Activated CD4-positive, alpha-beta memory T cell treated with anti-CD3 and anti-CD28 coated beads, Interleukin-2, amount 10 ng/mL, durations not matched to agents 7 days and 5 days (primary cell): ENCODE measurements at regions not wholly inside any gene's neighbourhood (a gene's known extent, or its start where the extent isn't known, plus 50 kb on each side); places are given as distances from the start of the nearest gene placed in this dataset.

ENCODE experiments used
- CTCF ChIA-PET: fragments of 350-600 bp; sonication (Branson Sonifier 250); formaldehyde crosslinking; loops from one replicate; lab custom pipeline; 2021; ENCODE audit warnings: antibody characterized with exemption, inconsistent platforms; lab: Charles Lee
- POLR2A ChIA-PET: fragments of 350-600 bp; sonication (Branson Sonifier 250); formaldehyde crosslinking; loops from one replicate; lab custom pipeline; 2021; ENCODE audit warnings: antibody characterized with exemption; lab: Charles Lee
- DNase-seq: peaks from one replicate; pipeline ENCODE4 v3.0.0-alpha.2; 2020
- H3K27ac Mint-ChIP-seq: one replicate; pipeline ENCODE4 v1.8.0; 2021; ENCODE audit warnings: mild to moderate bottlenecking, mixed read lengths
- H3K27me3 Mint-ChIP-seq: one replicate; pipeline ENCODE4 v1.8.0; 2021; ENCODE audit warnings: mixed read lengths
- H3K36me3 Mint-ChIP-seq: one replicate; pipeline ENCODE4 v1.8.0; 2021; ENCODE audit warnings: low read depth, mixed read lengths
- H3K4me1 Mint-ChIP-seq: one replicate; pipeline ENCODE4 v1.8.0; 2021; ENCODE audit warnings: mixed read lengths
- H3K4me3 Mint-ChIP-seq: one replicate; pipeline ENCODE4 v1.8.0; 2021; ENCODE audit warnings: mild to moderate bottlenecking, mixed read lengths
- H3K9me3 Mint-ChIP-seq: one replicate; pipeline ENCODE4 v1.8.0; 2021; ENCODE audit warnings: mixed read lengths

DNA sequence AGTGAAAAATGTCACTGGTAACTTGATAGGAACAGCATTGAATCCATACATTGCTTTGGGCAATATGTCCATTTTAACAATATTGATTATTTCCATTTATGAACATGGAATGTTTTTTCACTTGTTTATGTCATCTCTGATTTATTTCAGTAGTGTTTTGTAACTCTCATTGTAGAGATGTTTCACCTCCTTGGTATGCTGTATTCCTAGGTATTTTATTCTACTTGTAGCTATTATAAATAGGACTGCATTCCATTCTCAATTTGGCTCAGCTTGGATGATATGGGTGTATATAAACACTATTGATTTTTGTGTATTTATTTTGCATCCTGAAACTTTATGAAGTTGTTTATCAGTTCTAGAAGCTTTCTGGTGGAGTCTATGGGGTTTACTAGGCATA lies 730.3 kb downstream of the DOK5 start:
- no peak for DNase-seq
- Mint-ChIP-seq H3K4me3 (no peak overlapping the region), H3K4me1 (no peaks in the 10 kb centered on the region), H3K9me3 (peaks cover 6% of the 10 kb centered on the region), H3K36me3 (no peaks in the 10 kb centered on the region), H3K27me3 (no peaks in the 10 kb centered on the region), H3K27ac (no peak overlapping the region)
- ChIA-PET CTCF (no interaction called here), POLR2A (no interaction called here)

DNA sequence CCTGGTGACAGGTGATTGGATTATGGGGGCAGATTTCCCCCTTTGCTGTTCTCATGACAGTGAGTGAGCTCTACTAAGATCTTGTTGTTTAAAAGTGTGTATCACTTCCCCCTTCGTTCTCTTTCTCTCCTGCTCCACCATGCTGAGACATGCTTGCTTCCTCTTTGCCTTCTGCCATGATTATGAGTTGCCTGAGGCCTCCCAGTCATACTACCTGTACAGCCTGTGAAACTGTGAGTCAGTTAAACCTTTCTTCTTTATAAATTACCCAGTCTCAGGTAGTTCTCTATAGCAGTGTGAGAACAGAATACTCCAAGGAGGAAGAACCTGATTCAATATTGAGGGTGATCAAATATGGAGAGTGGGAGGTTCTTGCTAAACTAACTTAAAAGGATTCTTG lies 724.9 kb downstream of the DOK5 start:
- ChIA-PET CTCF (no interaction called here), POLR2A (no interaction called here)
- DNase-seq, result no peak
- H3K27me3 Mint-ChIP-seq, result no peaks in the 10 kb centered on the region
- H3K9me3 Mint-ChIP-seq, result peaks cover 7% of the 10 kb centered on the region
- no peaks in the 10 kb centered on the region for H3K36me3 Mint-ChIP-seq
- H3K4me1 Mint-ChIP-seq, result no peaks in the 10 kb centered on the region
- no peak overlapping the region for H3K4me3 Mint-ChIP-seq
- H3K27ac Mint-ChIP-seq, result no peak overlapping the region

DNA sequence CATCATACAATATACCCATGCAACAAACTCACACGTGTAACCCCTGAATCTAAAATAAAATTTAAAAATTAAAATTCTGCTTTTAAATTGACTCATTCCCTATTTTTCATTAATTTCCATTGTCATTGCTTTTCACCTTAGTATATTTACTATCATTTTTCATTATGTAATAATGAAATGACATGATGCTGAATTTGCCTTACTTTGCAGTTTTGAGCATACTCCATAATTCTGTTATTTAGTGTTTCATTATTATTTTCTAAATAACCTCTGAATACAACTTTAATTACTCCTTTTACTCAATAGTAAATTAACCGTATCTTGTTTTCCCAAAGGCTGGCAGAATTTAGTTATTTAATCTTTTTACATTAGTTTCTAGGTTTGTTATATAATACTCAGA lies 719.6 kb downstream of the DOK5 start:
- Mint-ChIP-seq H3K27me3 (no peaks in the 10 kb centered on the region), H3K36me3 (no peaks in the 10 kb centered on the region), H3K9me3 (peaks cover 13% of the 10 kb centered on the region), H3K4me3 (no peak overlapping the region), H3K27ac (no peak overlapping the region), H3K4me1 (no peaks in the 10 kb centered on the region)
- DNase-seq, result no peak
- POLR2A ChIA-PET, result no interaction called here
- CTCF ChIA-PET, result no interaction called here

DNA sequence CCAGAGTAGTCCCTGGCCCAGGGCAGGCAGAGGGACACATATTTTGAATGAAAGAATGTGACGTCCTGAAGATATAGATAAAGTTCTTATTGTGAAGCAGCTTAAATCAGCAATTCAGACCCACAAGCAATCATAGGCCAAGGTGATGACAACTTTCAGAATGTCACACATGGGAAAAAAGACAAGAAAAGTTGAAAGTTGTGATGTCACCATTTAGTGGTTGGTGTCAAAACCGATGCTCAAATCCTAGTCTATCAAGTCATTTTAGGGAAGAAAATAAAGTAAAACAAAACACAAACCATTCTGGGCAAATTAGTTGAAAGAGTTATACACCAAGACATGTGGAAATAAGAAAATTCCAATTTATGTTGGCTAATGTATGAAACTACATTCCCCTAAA lies 710.8 kb downstream of the DOK5 start:
- Mint-ChIP-seq H3K27me3 (no peaks in the 10 kb centered on the region), H3K36me3 (no peaks in the 10 kb centered on the region), H3K27ac (no peak overlapping the region), H3K9me3 (peaks cover 30% of the 10 kb centered on the region), H3K4me3 (no peak overlapping the region), H3K4me1 (no peaks in the 10 kb centered on the region)
- CTCF ChIA-PET, result no interaction called here
- DNase-seq, result no peak
- POLR2A ChIA-PET, result no interaction called here

DNA sequence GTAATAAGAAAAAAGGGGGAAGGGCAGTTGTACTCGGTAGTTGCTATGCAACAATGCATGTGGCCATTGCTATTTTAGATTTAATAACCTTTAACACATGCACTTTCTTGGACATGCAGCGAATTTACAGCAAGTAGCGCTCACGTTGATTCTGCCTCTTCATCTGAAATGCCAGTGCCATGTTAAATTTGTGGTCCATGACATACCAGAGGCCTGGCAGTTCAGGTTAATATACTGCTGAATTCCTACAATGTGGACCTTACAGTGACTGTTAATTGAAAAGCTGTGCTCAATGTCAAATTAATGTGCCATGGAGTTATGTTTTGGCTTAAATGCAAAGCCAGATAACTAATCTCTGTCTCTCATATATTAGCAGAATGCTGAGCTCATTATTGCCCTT lies 699.7 kb downstream of the DOK5 start:
- POLR2A ChIA-PET, result no interaction called here
- Mint-ChIP-seq H3K4me1 (no peaks in the 10 kb centered on the region), H3K4me3 (no peak overlapping the region), H3K36me3 (no peaks in the 10 kb centered on the region), H3K9me3 (peaks cover 10% of the 10 kb centered on the region), H3K27ac (no peak overlapping the region), H3K27me3 (no peaks in the 10 kb centered on the region)
- DNase-seq, result no peak
- CTCF ChIA-PET, result no interaction called here

DNA sequence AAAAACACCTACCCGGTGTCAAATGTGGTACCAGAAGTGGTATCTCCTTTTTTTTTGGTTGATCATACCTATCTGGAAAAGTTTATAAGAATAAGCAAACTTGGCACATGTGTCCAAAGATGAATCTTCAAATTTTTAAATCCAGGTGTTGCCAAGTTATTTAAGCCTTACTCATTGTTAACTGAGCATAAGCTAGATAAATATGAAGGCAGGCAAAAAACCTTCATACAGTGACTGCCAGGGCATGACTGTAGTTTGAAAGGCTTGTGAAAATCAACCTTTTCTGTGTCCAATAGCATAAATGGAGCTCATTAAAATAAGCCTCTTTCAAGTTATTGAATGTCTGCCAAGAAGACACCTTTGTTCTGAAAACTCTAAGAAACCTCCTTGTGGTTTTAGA lies 699.2 kb downstream of the DOK5 start:
- ChIA-PET POLR2A (no interaction called here), CTCF (no interaction called here)
- H3K4me1 Mint-ChIP-seq, result no peaks in the 10 kb centered on the region
- H3K36me3 Mint-ChIP-seq, result no peaks in the 10 kb centered on the region
- H3K27ac Mint-ChIP-seq, result no peak overlapping the region
- H3K27me3 Mint-ChIP-seq, result no peaks in the 10 kb centered on the region
- no peak for DNase-seq
- H3K9me3 Mint-ChIP-seq, result peaks cover 10% of the 10 kb centered on the region
- no peak overlapping the region for H3K4me3 Mint-ChIP-seq

DNA sequence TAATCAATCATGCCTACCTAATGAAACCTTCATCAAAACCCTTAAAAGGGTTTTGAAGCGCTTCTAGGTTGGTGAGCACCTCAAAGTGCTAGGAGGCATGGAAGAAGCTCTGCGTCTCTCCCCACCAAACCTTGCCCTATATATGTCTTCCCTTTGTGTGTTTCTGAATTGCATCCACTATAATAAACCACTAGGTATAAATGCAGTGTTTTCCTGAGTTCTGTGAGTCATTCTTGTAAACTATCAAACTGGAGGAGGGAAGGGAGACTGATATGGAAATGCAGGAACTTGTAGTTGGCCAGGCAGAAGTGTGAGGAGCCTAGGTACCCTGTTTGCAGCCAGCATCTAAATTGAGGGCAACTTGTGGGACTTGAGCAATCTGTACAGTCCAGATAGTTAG lies 698.8 kb downstream of the DOK5 start:
- CTCF ChIA-PET, result no interaction called here
- no peak for DNase-seq
- no peaks in the 10 kb centered on the region for H3K36me3 Mint-ChIP-seq
- H3K9me3 Mint-ChIP-seq, result peaks cover 10% of the 10 kb centered on the region
- H3K27ac Mint-ChIP-seq, result no peak overlapping the region
- H3K4me3 Mint-ChIP-seq, result no peak overlapping the region
- no peaks in the 10 kb centered on the region for H3K27me3 Mint-ChIP-seq
- H3K4me1 Mint-ChIP-seq, result no peaks in the 10 kb centered on the region
- POLR2A ChIA-PET, result no interaction called here

DNA sequence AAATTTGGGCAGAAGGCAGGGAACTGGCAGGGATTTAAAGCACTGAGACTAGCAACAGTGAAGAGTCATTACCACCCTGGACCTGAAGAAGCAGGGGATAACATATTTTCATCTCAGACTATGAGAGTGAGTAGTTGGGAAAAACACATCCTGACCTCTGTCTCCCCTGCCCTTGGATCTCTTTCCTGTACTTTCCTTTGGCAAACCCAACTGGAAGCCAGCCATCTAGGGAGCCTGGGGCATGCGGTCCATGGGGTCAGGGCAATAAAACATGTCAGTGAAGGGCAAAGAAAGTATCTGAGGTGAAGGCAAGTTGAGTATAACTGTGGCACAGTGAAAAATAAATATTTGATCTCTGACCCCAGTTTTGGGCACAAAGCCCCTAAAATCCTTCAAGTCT lies 698.2 kb downstream of the DOK5 start:
- CTCF ChIA-PET, result no interaction called here
- H3K4me3 Mint-ChIP-seq, result no peak overlapping the region
- H3K27me3 Mint-ChIP-seq, result no peaks in the 10 kb centered on the region
- peaks cover 10% of the 10 kb centered on the region for H3K9me3 Mint-ChIP-seq
- H3K27ac Mint-ChIP-seq, result no peak overlapping the region
- H3K4me1 Mint-ChIP-seq, result no peaks in the 10 kb centered on the region
- no peaks in the 10 kb centered on the region for H3K36me3 Mint-ChIP-seq
- POLR2A ChIA-PET, result no interaction called here
- DNase-seq, result no peak

DNA sequence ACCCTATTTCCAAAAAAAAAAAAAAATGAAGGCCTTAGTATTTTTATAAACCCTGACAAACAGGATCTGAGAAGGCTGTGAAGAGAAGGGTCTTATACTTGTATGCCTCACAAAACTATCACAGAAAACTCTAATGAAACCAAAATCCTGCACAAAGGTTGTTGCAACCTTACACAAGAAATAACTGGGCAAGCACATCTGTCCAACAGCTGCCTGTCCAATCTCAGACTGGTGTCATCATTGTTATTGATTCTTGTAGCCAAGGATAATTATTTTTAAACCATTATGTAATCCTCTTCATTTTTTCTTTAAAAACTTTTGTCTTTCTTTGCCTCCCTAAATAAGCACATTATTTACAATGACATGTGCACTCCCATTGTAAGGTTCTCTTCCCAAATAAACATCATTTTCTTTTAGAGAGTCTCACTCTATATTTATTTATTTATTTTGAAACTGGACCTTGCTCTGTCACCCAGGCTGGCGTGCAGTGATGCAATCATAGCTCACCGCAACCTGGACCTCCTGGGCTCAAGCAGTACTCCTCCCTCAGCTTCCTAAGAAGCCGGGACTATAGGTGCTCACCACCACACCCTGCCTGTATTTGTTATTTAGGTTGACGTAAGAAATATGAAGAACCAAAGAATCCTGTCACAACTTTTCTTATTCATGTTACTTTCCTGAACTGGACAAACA lies 697.1 kb downstream of the DOK5 start:
- DNase-seq, result no peak
- POLR2A ChIA-PET, result no interaction called here
- peaks cover 8% of the 10 kb centered on the region for H3K9me3 Mint-ChIP-seq
- H3K27ac Mint-ChIP-seq, result no peak overlapping the region
- no peaks in the 10 kb centered on the region for H3K36me3 Mint-ChIP-seq
- H3K4me3 Mint-ChIP-seq, result no peak overlapping the region
- no peaks in the 10 kb centered on the region for H3K4me1 Mint-ChIP-seq
- CTCF ChIA-PET, result no interaction called here
- H3K27me3 Mint-ChIP-seq, result no peaks in the 10 kb centered on the region

DNA sequence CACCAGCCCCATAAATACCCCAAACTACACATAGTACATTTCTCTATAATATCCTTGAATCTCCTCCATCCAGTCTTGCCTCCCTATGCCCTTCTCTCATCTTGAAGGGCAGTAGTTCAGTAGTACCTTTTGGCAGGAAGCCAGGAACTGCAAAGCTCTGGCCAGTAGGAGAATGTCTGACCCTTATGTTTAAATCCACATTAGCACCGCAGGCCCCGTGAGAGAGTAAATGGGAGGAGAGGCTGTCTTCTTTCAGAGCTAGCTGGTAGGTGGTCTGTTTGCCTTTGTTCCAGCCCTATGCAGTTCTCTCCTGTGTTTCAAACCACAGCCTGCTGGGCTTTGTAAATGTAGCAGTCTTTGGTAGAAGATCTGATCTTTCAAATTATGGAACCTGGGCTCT lies 690.7 kb downstream of the DOK5 start:
- H3K36me3 Mint-ChIP-seq, result no peaks in the 10 kb centered on the region
- H3K27ac Mint-ChIP-seq, result no peak overlapping the region
- no peak for DNase-seq
- no peaks in the 10 kb centered on the region for H3K27me3 Mint-ChIP-seq
- POLR2A ChIA-PET, result no interaction called here
- CTCF ChIA-PET, result no interaction called here
- peaks cover 10% of the 10 kb centered on the region for H3K9me3 Mint-ChIP-seq
- H3K4me3 Mint-ChIP-seq, result no peak overlapping the region
- H3K4me1 Mint-ChIP-seq, result no peaks in the 10 kb centered on the region

DNA sequence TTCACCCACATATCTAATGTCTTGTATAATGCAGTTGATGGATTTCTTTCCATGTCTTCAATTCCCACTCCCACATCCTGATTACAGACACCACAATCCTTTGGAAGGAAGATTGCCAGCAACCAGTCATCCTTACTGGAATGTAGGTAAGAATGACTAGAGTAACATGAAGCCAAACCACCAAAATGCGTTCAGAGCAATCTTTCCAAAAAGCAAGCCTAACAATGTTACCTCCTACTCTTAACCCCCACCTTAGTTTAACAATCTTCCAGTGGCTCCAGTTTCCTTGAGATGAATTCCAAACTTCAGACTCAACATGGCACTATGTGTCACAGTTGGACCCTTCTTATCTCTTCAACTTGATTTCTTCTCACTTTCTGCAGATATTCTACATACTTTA lies 685.6 kb downstream of the DOK5 start:
- H3K4me3 Mint-ChIP-seq, result no peak overlapping the region
- H3K9me3 Mint-ChIP-seq, result peaks cover 13% of the 10 kb centered on the region
- H3K27me3 Mint-ChIP-seq, result no peaks in the 10 kb centered on the region
- no peaks in the 10 kb centered on the region for H3K4me1 Mint-ChIP-seq
- no peaks in the 10 kb centered on the region for H3K36me3 Mint-ChIP-seq
- CTCF ChIA-PET, result no interaction called here
- no peak for DNase-seq
- POLR2A ChIA-PET, result no interaction called here
- H3K27ac Mint-ChIP-seq, result no peak overlapping the region

DNA sequence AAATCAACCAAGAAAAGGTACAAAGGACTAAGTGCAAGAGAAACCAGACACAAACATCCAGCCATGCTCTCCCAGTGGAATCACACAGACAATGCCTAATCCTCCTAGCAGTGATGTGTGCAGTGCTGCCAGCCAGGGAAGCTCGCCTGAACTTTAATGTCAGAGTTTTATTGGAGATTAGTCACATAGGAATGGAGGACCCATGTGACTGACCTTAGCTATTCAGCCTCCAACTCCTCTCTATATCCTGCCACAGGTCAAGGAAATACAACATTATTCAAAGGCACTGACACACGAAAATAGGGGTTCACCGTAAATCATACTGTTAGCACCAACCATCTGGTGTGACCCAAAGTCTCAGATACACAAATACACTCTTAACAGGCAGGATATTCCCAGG lies 684.6 kb downstream of the DOK5 start:
- H3K4me3 Mint-ChIP-seq, result no peak overlapping the region
- no peaks in the 10 kb centered on the region for H3K4me1 Mint-ChIP-seq
- POLR2A ChIA-PET, result no interaction called here
- H3K27me3 Mint-ChIP-seq, result no peaks in the 10 kb centered on the region
- CTCF ChIA-PET, result no interaction called here
- H3K27ac Mint-ChIP-seq, result no peak overlapping the region
- DNase-seq, result no peak
- peaks cover 10% of the 10 kb centered on the region for H3K9me3 Mint-ChIP-seq
- H3K36me3 Mint-ChIP-seq, result no peaks in the 10 kb centered on the region

DNA sequence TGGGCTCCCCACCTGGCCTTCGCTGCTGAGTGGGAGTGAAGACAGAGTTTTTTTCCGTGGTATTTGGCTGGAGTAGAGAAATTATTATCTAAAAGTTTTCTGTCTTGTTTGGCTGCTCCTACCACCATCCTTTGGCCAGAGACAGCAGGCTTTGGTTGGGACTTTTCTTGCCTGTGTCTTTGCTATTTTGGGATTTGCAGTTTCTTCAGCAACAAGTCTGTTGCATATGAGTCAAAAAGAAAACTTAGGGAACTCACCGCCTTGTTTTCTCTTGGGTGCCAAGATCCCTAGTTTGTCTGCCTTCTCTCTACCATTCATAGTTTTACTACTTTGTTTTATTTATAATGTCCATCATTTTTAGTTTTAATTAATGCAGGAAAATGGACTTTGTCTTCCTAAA lies 683.8 kb downstream of the DOK5 start:
- POLR2A ChIA-PET, result no interaction called here
- Mint-ChIP-seq H3K27ac (no peak overlapping the region), H3K9me3 (peaks cover 11% of the 10 kb centered on the region), H3K4me1 (no peaks in the 10 kb centered on the region), H3K4me3 (no peak overlapping the region), H3K36me3 (no peaks in the 10 kb centered on the region), H3K27me3 (no peaks in the 10 kb centered on the region)
- CTCF ChIA-PET, result no interaction called here
- DNase-seq, result no peak

DNA sequence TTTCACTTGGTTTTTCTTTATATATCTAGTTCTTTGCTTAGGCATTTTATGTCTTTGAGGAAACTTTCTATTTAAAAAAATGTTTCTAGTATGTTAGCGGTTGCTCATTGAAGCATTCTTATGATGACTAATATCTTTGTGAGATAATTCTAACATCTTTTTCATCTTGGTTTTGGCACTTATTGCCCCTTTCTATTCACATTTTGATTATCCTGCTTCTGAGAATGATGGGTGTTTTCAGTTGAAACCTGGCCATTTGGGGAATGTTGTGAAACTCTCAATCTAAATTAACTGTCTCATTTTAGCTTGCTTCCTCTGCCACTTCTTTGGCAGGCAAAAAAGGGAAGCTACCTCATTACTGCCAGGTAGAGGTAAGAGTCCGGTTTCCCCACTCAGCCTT lies 683.1 kb downstream of the DOK5 start:
- Mint-ChIP-seq H3K27me3 (no peaks in the 10 kb centered on the region), H3K27ac (no peak overlapping the region), H3K4me3 (no peak overlapping the region), H3K36me3 (no peaks in the 10 kb centered on the region), H3K9me3 (peaks cover 14% of the 10 kb centered on the region), H3K4me1 (no peaks in the 10 kb centered on the region)
- ChIA-PET CTCF (no interaction called here), POLR2A (no interaction called here)
- no peak for DNase-seq
